ENCODE measurements at regions not wholly inside any gene's neighbourhood (a gene's known extent, or its start where the extent isn't known, plus 50 kb on each side); places are given as distances from the start of the nearest gene placed in this dataset.

DNA sequence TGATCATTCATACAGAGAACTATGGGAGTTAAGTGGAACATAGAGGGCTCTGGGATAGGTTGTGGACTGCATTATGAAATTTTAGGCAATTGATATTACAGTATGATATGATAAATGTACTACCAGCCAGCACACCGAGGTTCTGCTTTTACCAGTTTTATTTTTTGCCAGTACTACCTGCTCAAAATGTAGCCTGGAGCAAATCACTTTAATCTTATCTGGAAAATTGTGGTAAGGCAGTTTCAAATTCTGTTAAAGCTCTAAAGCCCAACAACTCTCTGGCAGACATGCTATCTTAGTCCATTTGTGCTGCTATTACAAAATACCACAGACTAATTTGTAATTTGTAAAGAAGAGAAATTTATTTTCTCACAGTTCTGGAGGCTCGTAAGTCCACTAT lies 474.9 kb upstream of the CWC22 start:
- TF ChIP-seq, protein P1, sequence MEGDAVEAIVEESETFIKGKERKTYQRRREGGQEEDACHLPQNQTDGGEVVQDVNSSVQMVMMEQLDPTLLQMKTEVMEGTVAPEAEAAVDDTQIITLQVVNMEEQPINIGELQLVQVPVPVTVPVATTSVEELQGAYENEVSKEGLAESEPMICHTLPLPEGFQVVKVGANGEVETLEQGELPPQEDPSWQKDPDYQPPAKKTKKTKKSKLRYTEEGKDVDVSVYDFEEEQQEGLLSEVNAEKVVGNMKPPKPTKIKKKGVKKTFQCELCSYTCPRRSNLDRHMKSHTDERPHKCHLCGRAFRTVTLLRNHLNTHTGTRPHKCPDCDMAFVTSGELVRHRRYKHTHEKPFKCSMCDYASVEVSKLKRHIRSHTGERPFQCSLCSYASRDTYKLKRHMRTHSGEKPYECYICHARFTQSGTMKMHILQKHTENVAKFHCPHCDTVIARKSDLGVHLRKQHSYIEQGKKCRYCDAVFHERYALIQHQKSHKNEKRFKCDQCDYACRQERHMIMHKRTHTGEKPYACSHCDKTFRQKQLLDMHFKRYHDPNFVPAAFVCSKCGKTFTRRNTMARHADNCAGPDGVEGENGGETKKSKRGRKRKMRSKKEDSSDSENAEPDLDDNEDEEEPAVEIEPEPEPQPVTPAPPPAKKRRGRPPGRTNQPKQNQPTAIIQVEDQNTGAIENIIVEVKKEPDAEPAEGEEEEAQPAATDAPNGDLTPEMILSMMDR (IDR thresholded peaks at IDR 0.05) = no peak
- TF ChIP-seq POLR2A (IDR thresholded peaks at IDR 0.05) = no peak
- no peak for TF ChIP-seq POLR2AphosphoS5 (IDR thresholded peaks at IDR 0.05)
